ENCODE measurements at regions not wholly inside any gene's neighbourhood (a gene's known extent, or its start where the extent isn't known, plus 50 kb on each side); places are given as distances from the start of the nearest gene placed in this dataset.

DNA sequence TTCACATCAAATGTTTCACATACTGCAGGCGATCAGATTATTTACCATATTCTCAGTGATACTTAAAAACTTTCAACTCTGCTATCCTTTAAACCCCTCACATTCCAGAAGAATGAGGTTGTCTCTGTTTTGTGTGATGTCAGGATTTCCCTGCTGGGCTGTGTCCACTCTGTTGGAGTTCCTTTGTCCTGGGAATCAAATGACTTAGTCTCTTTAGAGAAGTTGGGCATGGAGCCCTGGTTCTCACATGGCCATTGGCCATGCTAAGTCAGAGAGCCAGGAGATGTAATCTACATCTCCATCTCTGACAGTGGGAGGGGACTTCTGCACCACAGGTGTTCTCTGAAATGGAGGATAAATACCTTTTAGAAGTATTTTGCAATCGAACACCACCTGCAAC, 205.1 kb upstream of the MAF start:
- Histone ChIP-seq H3K79me2 (ENCODE audit: control insufficient read depth, insufficient read depth, low read length, poor library complexity) (no peaks in the 10 kb centered on the region), H4K12ac (ENCODE audit: low read depth, low read length) (no peak overlapping the region), H2BK5ac (ENCODE audit: low read depth, low read length, poor library complexity) (no peak overlapping the region), H3K4me3 (ENCODE audit: low read depth, low read length) (no peak overlapping the region), H3K4ac (ENCODE audit: low read depth, low read length) (no peak overlapping the region), H4K8ac (ENCODE audit: low read depth, low read length) (no peak overlapping the region), H3K79me1 (ENCODE audit: low read length) (no peaks in the 10 kb centered on the region), H3K27ac (ENCODE audit: low read depth, low read length) (no peak overlapping the region), H2BK12ac (ENCODE audit: low read length) (no peak overlapping the region), H3K23ac (ENCODE audit: low read length) (no peak overlapping the region), H3K36me3 (ENCODE audit: control insufficient read depth in 1 of 2, insufficient read depth in 2 of 2, low read length in 2 of 2) (no peaks in the 10 kb centered on the region), H3K4me1 (ENCODE audit: control insufficient read depth in 1 of 2, insufficient read depth in 2 of 2, low read length in 2 of 2) (peaks cover 0 to 2% of the 10 kb centered on the region in 2 experiments), H2BK120ac (ENCODE audit: insufficient read depth, low read length, poor library complexity) (no peak overlapping the region), H2AK5ac (ENCODE audit: low read length) (no peak overlapping the region), H3K18ac (ENCODE audit: low read length) (no peak overlapping the region), H2AFZ (ENCODE audit: insufficient read depth, low read length, poor library complexity) (no peak overlapping the region), H3K9ac (ENCODE audit: low read length) (no peak overlapping the region), H3K4me2 (ENCODE audit: low read length) (no peak overlapping the region), H3K9me3 (ENCODE audit: insufficient read depth, low read depth, low read length) (no peaks in the 10 kb centered on the region), H3K27me3 (ENCODE audit: insufficient read depth, low read length) (no peaks in the 10 kb centered on the region), H3K14ac (ENCODE audit: low read length) (no peak overlapping the region), H4K91ac (ENCODE audit: low read depth, low read length) (no peak overlapping the region)
- no CpG with 5 or more reads among the region's 2 CpGs for WGBS (ENCODE audit: extremely low coverage, insufficient coverage, insufficient read length)
- DNase-seq = no peak

DNA sequence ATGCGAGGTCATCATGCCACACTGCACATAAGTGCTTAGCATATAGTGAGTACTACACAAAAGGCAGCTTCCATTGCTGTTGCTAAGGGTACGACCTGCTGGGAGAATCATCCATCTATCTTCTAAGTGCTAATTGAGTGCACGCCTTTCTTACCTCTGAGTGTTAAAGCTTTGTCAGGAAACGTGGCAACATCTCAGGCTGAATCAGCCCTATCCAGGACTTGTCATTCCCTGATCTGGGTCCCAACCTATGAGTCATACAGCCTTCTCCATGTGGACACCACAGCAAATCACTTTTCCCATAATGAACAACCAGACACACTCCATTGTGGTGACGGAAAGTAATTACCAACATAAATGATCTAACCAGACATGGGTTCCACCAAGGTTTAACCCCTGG, 201.1 kb upstream of the MAF start:
- H3K18ac ChIP-seq (ENCODE audit: low read length) = no peak overlapping the region
- no peak overlapping the region for H2BK12ac ChIP-seq (ENCODE audit: low read length)
- no peaks in the 10 kb centered on the region for H3K4me1 ChIP-seq (ENCODE audit: control insufficient read depth in 1 of 2, insufficient read depth in 2 of 2, low read length in 2 of 2)
- no peak overlapping the region for H2BK120ac ChIP-seq (ENCODE audit: insufficient read depth, low read length, poor library complexity)
- H3K23ac ChIP-seq (ENCODE audit: low read length) = no peak overlapping the region
- no peak overlapping the region for H2AK5ac ChIP-seq (ENCODE audit: low read length)
- no peak for DNase-seq
- H3K9ac ChIP-seq (ENCODE audit: low read length) = no peak overlapping the region
- H4K8ac ChIP-seq (ENCODE audit: low read depth, low read length) = no peak overlapping the region
- H4K12ac ChIP-seq (ENCODE audit: low read depth, low read length) = no peak overlapping the region
- H3K4me3 ChIP-seq (ENCODE audit: low read depth, low read length) = no peak overlapping the region
- H3K27me3 ChIP-seq (ENCODE audit: insufficient read depth, low read length) = no peaks in the 10 kb centered on the region
- no peaks in the 10 kb centered on the region for H3K9me3 ChIP-seq (ENCODE audit: insufficient read depth, low read depth, low read length)
- H3K4me2 ChIP-seq (ENCODE audit: low read length) = no peak overlapping the region
- no peaks in the 10 kb centered on the region for H3K79me2 ChIP-seq (ENCODE audit: control insufficient read depth, insufficient read depth, low read length, poor library complexity)
- H3K14ac ChIP-seq (ENCODE audit: low read length) = no peak overlapping the region
- H3K79me1 ChIP-seq (ENCODE audit: low read length) = no peaks in the 10 kb centered on the region
- H2AFZ ChIP-seq (ENCODE audit: insufficient read depth, low read length, poor library complexity) = no peak overlapping the region
- H4K91ac ChIP-seq (ENCODE audit: low read depth, low read length) = no peak overlapping the region
- H2BK5ac ChIP-seq (ENCODE audit: low read depth, low read length, poor library complexity) = no peak overlapping the region
- H3K4ac ChIP-seq (ENCODE audit: low read depth, low read length) = no peak overlapping the region
- H3K36me3 ChIP-seq (ENCODE audit: control insufficient read depth in 1 of 2, insufficient read depth in 2 of 2, low read length in 2 of 2) = no peaks in the 10 kb centered on the region
- no CpG with 5 or more reads among the region's 5 CpGs for WGBS (ENCODE audit: extremely low coverage, insufficient coverage, insufficient read length)
- H3K27ac ChIP-seq (ENCODE audit: low read depth, low read length) = no peak overlapping the region

DNA sequence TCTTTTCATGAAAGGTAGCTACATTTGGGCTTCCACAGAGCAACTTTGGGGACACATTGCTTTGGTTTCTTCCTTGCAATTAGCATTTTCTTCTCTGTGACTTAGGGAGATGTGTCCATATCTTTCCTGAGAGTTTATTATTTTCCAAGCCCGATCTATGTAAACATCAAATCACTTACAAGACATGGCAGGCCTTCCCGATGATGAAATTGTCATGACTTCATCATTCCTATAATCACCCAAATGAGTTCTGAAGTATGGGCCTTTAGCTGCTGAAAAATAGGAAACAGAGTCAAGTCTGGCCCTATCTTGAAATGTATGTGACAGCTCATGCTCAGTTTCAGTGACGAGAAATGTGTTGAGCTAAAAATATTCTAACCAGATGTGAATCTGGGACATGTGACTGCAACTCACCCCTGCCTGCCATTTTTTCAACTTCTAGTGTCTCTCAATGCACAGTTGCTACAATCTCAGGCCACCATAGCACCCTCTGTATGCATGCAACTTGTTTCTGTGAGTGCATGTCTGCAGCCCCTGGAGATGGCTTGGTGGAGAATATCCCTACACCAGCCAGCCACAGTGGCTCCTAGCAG, 199.6 kb upstream of the MAF start:
- Histone ChIP-seq H3K36me3 (ENCODE audit: control insufficient read depth in 1 of 2, insufficient read depth in 2 of 2, low read length in 2 of 2) (no peaks in the 10 kb centered on the region), H3K4me3 (ENCODE audit: low read depth, low read length) (no peak overlapping the region), H3K9ac (ENCODE audit: low read length) (no peak overlapping the region), H2BK5ac (ENCODE audit: low read depth, low read length, poor library complexity) (no peak overlapping the region), H4K91ac (ENCODE audit: low read depth, low read length) (no peak overlapping the region), H2AK5ac (ENCODE audit: low read length) (no peak overlapping the region), H3K79me1 (ENCODE audit: low read length) (no peaks in the 10 kb centered on the region), H2AFZ (ENCODE audit: insufficient read depth, low read length, poor library complexity) (no peak overlapping the region), H4K12ac (ENCODE audit: low read depth, low read length) (no peak overlapping the region), H3K23ac (ENCODE audit: low read length) (no peak overlapping the region), H2BK120ac (ENCODE audit: insufficient read depth, low read length, poor library complexity) (no peak overlapping the region), H3K18ac (ENCODE audit: low read length) (no peak overlapping the region), H4K8ac (ENCODE audit: low read depth, low read length) (no peak overlapping the region), H3K9me3 (ENCODE audit: insufficient read depth, low read depth, low read length) (no peaks in the 10 kb centered on the region), H3K27ac (ENCODE audit: low read depth, low read length) (no peak overlapping the region), H3K4ac (ENCODE audit: low read depth, low read length) (no peak overlapping the region), H3K27me3 (ENCODE audit: insufficient read depth, low read length) (no peaks in the 10 kb centered on the region), H2BK12ac (ENCODE audit: low read length) (no peak overlapping the region), H3K14ac (ENCODE audit: low read length) (no peak overlapping the region), H3K4me2 (ENCODE audit: low read length) (no peak overlapping the region), H3K4me1 (ENCODE audit: control insufficient read depth in 1 of 2, insufficient read depth in 2 of 2, low read length in 2 of 2) (peaks cover 0 to 4% of the 10 kb centered on the region in 2 experiments), H3K79me2 (ENCODE audit: control insufficient read depth, insufficient read depth, low read length, poor library complexity) (no peaks in the 10 kb centered on the region)
- WGBS (ENCODE audit: extremely low coverage, insufficient coverage, insufficient read length) = no CpG with 5 or more reads among the region's 3 CpGs
- no peak for DNase-seq

DNA sequence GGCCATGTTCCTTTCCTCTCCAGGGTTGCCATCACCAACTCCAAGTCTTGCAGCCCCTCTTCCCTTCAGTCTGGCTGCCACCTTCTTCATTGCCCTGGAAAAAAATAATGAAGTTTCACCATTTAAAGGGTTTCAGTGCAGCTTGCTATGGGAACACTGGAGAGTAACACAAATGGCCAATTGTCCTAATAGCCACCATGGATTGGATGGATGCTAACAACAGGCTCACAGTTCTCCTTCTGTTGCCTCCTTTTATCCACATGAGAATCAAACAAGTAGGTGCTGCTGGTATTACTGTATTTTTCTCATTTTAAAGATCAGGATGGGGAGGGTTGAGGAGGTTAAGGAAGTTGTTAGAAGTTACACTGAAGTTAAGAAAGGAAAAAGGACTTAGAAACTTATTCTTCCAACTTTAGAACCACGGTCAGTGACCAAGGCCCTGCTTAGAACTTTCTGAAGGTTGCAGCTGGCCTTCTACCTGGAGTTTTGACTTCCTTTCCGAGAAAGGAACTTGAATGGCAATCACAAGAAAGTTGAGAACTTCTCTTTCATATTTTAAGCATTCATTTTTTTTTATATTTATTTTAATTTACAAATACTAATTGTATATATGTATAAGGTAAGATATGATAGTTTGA, 198.0 kb upstream of the MAF start:
- Histone ChIP-seq H3K27me3 (ENCODE audit: insufficient read depth, low read length) (no peaks in the 10 kb centered on the region), H2BK5ac (ENCODE audit: low read depth, low read length, poor library complexity) (no peak overlapping the region), H2AK5ac (ENCODE audit: low read length) (no peak overlapping the region), H3K4me3 (ENCODE audit: low read depth, low read length) (no peak overlapping the region), H3K9me3 (ENCODE audit: insufficient read depth, low read depth, low read length) (no peaks in the 10 kb centered on the region), H3K36me3 (ENCODE audit: control insufficient read depth in 1 of 2, insufficient read depth in 2 of 2, low read length in 2 of 2) (no peaks in the 10 kb centered on the region), H3K79me2 (ENCODE audit: control insufficient read depth, insufficient read depth, low read length, poor library complexity) (no peaks in the 10 kb centered on the region), H4K91ac (ENCODE audit: low read depth, low read length) (no peak overlapping the region), H2BK12ac (ENCODE audit: low read length) (no peak overlapping the region), H3K79me1 (ENCODE audit: low read length) (no peaks in the 10 kb centered on the region), H3K4me2 (ENCODE audit: low read length) (no peak overlapping the region), H3K27ac (ENCODE audit: low read depth, low read length) (no peak overlapping the region), H3K23ac (ENCODE audit: low read length) (no peak overlapping the region), H2AFZ (ENCODE audit: insufficient read depth, low read length, poor library complexity) (no peak overlapping the region), H3K9ac (ENCODE audit: low read length) (no peak overlapping the region), H2BK120ac (ENCODE audit: insufficient read depth, low read length, poor library complexity) (no peak overlapping the region), H4K12ac (ENCODE audit: low read depth, low read length) (no peak overlapping the region), H3K4ac (ENCODE audit: low read depth, low read length) (no peak overlapping the region), H4K8ac (ENCODE audit: low read depth, low read length) (no peak overlapping the region), H3K4me1 (ENCODE audit: control insufficient read depth in 1 of 2, insufficient read depth in 2 of 2, low read length in 2 of 2) (peaks cover 0 to 4% of the 10 kb centered on the region in 2 experiments), H3K14ac (ENCODE audit: low read length) (no peak overlapping the region), H3K18ac (ENCODE audit: low read length) (no peak overlapping the region)
- no CpG with 5 or more reads among the region's 2 CpGs for WGBS (ENCODE audit: extremely low coverage, insufficient coverage, insufficient read length)
- no peak for DNase-seq

Measured in trophoblast cell (in vitro differentiated cells and primary cell).